Hepatic stellate cell (primary cell): ENCODE measurements at regions not wholly inside any gene's neighbourhood (a gene's known extent, or its start where the extent isn't known, plus 50 kb on each side); places are given as distances from the start of the nearest gene placed in this dataset.

ENCODE experiments used
- DNase-seq: peaks from one replicate; pipeline ENCODE4 v3.0.0; 2011; ENCODE audit warnings: low spot score

- no peak for DNase-seq
Measured at GRCh38 chr11:119982517-119983239, 155.2 kb downstream of the TRIM29 start.

GRCh38 chr11:119980431-119980830 lies 157.5 kb downstream of the TRIM29 start:
- no peak for DNase-seq

GRCh38 chr11:119979701-119980100 lies 158.2 kb downstream of the TRIM29 start:
- no peak for DNase-seq

GRCh38 chr11:119978696-119979095 lies 159.2 kb downstream of the TRIM29 start:
- no peak for DNase-seq

- DNase-seq = no peak
Measured at GRCh38 chr11:119977881-119978280, 160.0 kb downstream of the TRIM29 start.

GRCh38 chr11:119977561-119977860 lies 160.4 kb downstream of the TRIM29 start:
- no peak for DNase-seq

- DNase-seq = no peak
Measured at GRCh38 chr11:119976805-119977560, 160.9 kb downstream of the TRIM29 start.

- DNase-seq = no peak
Measured at GRCh38 chr11:119975561-119976152, 162.3 kb downstream of the TRIM29 start.

GRCh38 chr11:119974467-119974866 lies 163.4 kb downstream of the TRIM29 start:
- DNase-seq = no peak

- DNase-seq = no peak
Measured at GRCh38 chr11:119974051-119974450, 163.9 kb downstream of the TRIM29 start.

GRCh38 chr11:119972281-119972680 lies 165.6 kb downstream of the TRIM29 start:
- no peak for DNase-seq

GRCh38 chr11:119970555-119971304 lies 167.2 kb downstream of the TRIM29 start:
- no peak for DNase-seq

GRCh38 chr11:119964136-119965025 lies 173.5 kb downstream of the TRIM29 start:
- DNase-seq = no peak

GRCh38 chr11:119957951-119958350 lies 180.0 kb downstream of the TRIM29 start:
- DNase-seq = no peak

GRCh38 chr11:119952441-119952840 lies 185.5 kb downstream of the TRIM29 start:
- DNase-seq = no peak

- DNase-seq = no peak
Measured at GRCh38 chr11:119943298-119943655, 194.6 kb downstream of the TRIM29 start.

- no peak for DNase-seq
Measured at GRCh38 chr11:119942583-119943297, 195.2 kb downstream of the TRIM29 start.

- no peak for DNase-seq
Measured at GRCh38 chr11:119941636-119942411, 196.1 kb downstream of the TRIM29 start.

- DNase-seq = no peak
Measured at GRCh38 chr11:119941171-119941570, 196.7 kb downstream of the TRIM29 start.

GRCh38 chr11:119940401-119940976 lies 197.4 kb downstream of the TRIM29 start:
- no peak for DNase-seq
